Right renal pelvis (tissue), 4 donors: ENCODE measurements at regions not wholly inside any gene's neighbourhood (a gene's known extent, or its start where the extent isn't known, plus 50 kb on each side); places are given as distances from the start of the nearest gene placed in this dataset.
"Not testable (repeated sequence)": the region's sequence is repeated elsewhere in the genome, so short reads cannot be mapped to it uniquely, and the experiment has no call there.

Experiments used
- DNase-seq, 4 donors: peaks; one replicate each; pipeline ENCODE4 v3.0.0-alpha.2; 2013; ENCODE audit warnings: low read depth in 4 of 4, low spot score in 3 of 4, missing footprints in 1 of 4

GRCh38 chr6:79431537-79431933 is 105.7 kb downstream of the LCA5 start:
- DNase-seq: no peak

- no peak for DNase-seq
Measured at GRCh38 chr6:79430913-79431536, 106.2 kb downstream of the LCA5 start.

GRCh38 chr6:79427721-79428120 is 109.5 kb downstream of the LCA5 start:
- DNase-seq: no peak

GRCh38 chr6:79426625-79427278 is 110.5 kb downstream of the LCA5 start:
- DNase-seq: no peak

- DNase-seq: no peak
Measured at GRCh38 chr6:79425589-79426311, 111.5 kb downstream of the LCA5 start.

GRCh38 chr6:79423216-79423615 is 114.0 kb downstream of the LCA5 start:
- no peak for DNase-seq

- no peak for DNase-seq
Measured at GRCh38 chr6:79422666-79423065, 114.6 kb downstream of the LCA5 start.

- DNase-seq: peak; percentile 62 to 78 (median 68)
Measured at GRCh38 chr6:79421707-79422484, 115.3 kb downstream of the LCA5 start.

GRCh38 chr6:79421001-79421411 is 116.2 kb downstream of the LCA5 start:
- no peak for DNase-seq

GRCh38 chr6:79420054-79420453 is 117.2 kb downstream of the LCA5 start:
- no peak for DNase-seq

- DNase-seq: no peak
Measured at GRCh38 chr6:79416931-79417330, 120.3 kb downstream of the LCA5 start.

- DNase-seq: no peak
Measured at GRCh38 chr6:79413562-79414002, 123.6 kb downstream of the LCA5 start.

GRCh38 chr6:79410806-79411205 is 126.4 kb downstream of the LCA5 start:
- no peak for DNase-seq

- DNase-seq: no peak
Measured at GRCh38 chr6:79408256-79408974, 128.8 kb downstream of the LCA5 start.

GRCh38 chr6:79404677-79405076 is 132.6 kb downstream of the LCA5 start:
- no peak for DNase-seq

GRCh38 chr6:79404261-79404660 is 133.0 kb downstream of the LCA5 start:
- no peak for DNase-seq

- DNase-seq: no peak
Measured at GRCh38 chr6:79403563-79403962, 133.7 kb downstream of the LCA5 start.

- DNase-seq: no peak
Measured at GRCh38 chr6:79403086-79403485, 134.1 kb downstream of the LCA5 start.

- no peak for DNase-seq
Measured at GRCh38 chr6:79399499-79399898, 137.7 kb downstream of the LCA5 start.

GRCh38 chr6:79398617-79399016 is 138.6 kb downstream of the LCA5 start:
- DNase-seq: not testable (repeated sequence)
